Pancreas (tissue), 10 donors: ENCODE measurements at regions not wholly inside any gene's neighbourhood (a gene's known extent, or its start where the extent isn't known, plus 50 kb on each side); places are given as distances from the start of the nearest gene placed in this dataset.

ENCODE experiments used
- ATAC-seq, 4 donors: fragments of 200-7000 bp; cut with Tn5 transposase; one replicate each; pipeline versions ENCODE4 v1.8.0 to v1.9.1; 2020; ENCODE audit warnings: mild to moderate bottlenecking in 4 of 4, moderate library complexity in 4 of 4
- DNase-seq, 6 donors: peaks; one replicate each; pipeline ENCODE4 v3.0.0-alpha.2; 2020
- FAIRE-seq: peaks from 2 replicates; lab custom pipeline; 2012; peaks lifted over from hg19 to GRCh38; lab: Jason Lieb, UNC
- H3K27ac ChIP-seq, 4 donors: fragments of 200-600 bp; sonication (generic); 1 replicate in 3 of 4; 2 replicates in 1 of 4; pipeline versions ENCODE4 v1.5.0 to v1.8.0; 2020
- H3K27me3 ChIP-seq, 4 donors: fragments of 200-600 bp; one replicate each; pipeline ENCODE4 v1.8.0; 2021
- H3K36me3 ChIP-seq, 3 donors: fragments of 200-600 bp; sonication (generic) in 1 of 3; one replicate each; pipeline versions ENCODE4 v1.5.0 to v1.8.0; 2020 to 2021
- H3K4me1 ChIP-seq, 3 donors: fragments of 200-600 bp; one replicate each; pipeline ENCODE4 v1.8.0; 2021
- H3K4me3 ChIP-seq, 4 donors: fragments of 200-600 bp; sonication (generic) in 2 of 4; one replicate each; pipeline versions ENCODE4 v1.5.0 to v1.8.0; 2020 to 2021
- H3K9me3 ChIP-seq, 4 donors: fragments of 200-600 bp; one replicate each; pipeline ENCODE4 v1.8.0; 2021
- CTCF ChIP-seq, 4 donors: fragments of 200-600 bp; sonication (generic) in 3 of 4; IDR thresholded peaks; one replicate each; pipeline versions ENCODE4 v1.5.0 to v1.8.0; 2021; ENCODE audit warnings: antibody characterized with exemption in 4 of 4
- WGBS, 2 donors: extraction: QIAGEN DNeasy Blood & Tissue Kit; methylation state at CpG; one replicate each; pipeline ENCODE4 v1.1.7; 2013; 5-methylcytosine and 5-hydroxymethylcytosine counted together
- intact Hi-C, 3 donors: fragments of 100-400 bp; cut with DNase I; formaldehyde crosslinking; loops; one replicate each; pipeline versions ENCODE4 v1.11.1 to v1.14.2; 2022
- donor health status: healthy with polysubstance abuse.
- donor health status: DM: no; HTN: no; CAD: no; lungs with moderate emphysema.
- donor health status: DM: no; HTN: no; CAD: no.
- donor health status: control.
- donor health status: control.
- donor health status: Bipolar disorder and iron deficiency.
- donor health status: DM: yes; HTN: yes; CAD: no.
- donor health status: DM: no; HTN: no; CAD: no.
- donor health status: DM: no; HTN: no; CAD: no.
- donor health status: DM: yes; HTN: yes; CAD: no.

GRCh38 chr18:28712796-28713425 is 536.0 kb upstream of the CDH2 start:
- 52 to 69% methylated on average over 4 of the region's 4 CpGs for WGBS, 2 donors
- ATAC-seq (no peak), DNase-seq (no peak), FAIRE-seq (no peak)
- intact Hi-C loops: no loop called here
- no peak overlapping the region for H3K27ac ChIP-seq
- no peak overlapping the region for H3K4me3 ChIP-seq
- H3K27me3 ChIP-seq: no peaks in the 10 kb centered on the region
- H3K4me1 ChIP-seq: no peaks in the 10 kb centered on the region
- no peak for TF ChIP-seq CTCF (IDR thresholded peaks at IDR 0.05)
- H3K9me3 ChIP-seq: no peaks in the 10 kb centered on the region
- H3K36me3 ChIP-seq: no peaks in the 10 kb centered on the region

GRCh38 chr18:28712172-28712571 is 535.2 kb upstream of the CDH2 start:
- H3K36me3 ChIP-seq: no peaks in the 10 kb centered on the region
- 33 to 65% methylated on average over 1 of the region's 1 CpG for WGBS, 2 donors
- ATAC-seq: no peak

GRCh38 chr18:28711096-28711495 is 534.2 kb upstream of the CDH2 start:
- no peaks in the 10 kb centered on the region for H3K27me3 ChIP-seq
- no peak for TF ChIP-seq CTCF (IDR thresholded peaks at IDR 0.05)
- H3K4me3 ChIP-seq: no peak overlapping the region
- no peak overlapping the region for H3K27ac ChIP-seq
- no peaks in the 10 kb centered on the region for H3K36me3 ChIP-seq
- FAIRE-seq (no peak), DNase-seq (no peak), ATAC-seq (no peak)
- intact Hi-C loops: no loop called here
- WGBS, 2 donors: 51 to 65% methylated on average over 1 of the region's 1 CpG
- no peaks in the 10 kb centered on the region for H3K4me1 ChIP-seq
- no peaks in the 10 kb centered on the region for H3K9me3 ChIP-seq

More at GRCh38 chr18:28712172-28712571, 535.2 kb upstream of the CDH2 start:
- intact Hi-C loops: no loop called here
- no peaks in the 10 kb centered on the region for H3K27me3 ChIP-seq
- DNase-seq (no peak), FAIRE-seq (no peak)
- no peaks in the 10 kb centered on the region for H3K4me1 ChIP-seq
- H3K4me3 ChIP-seq: no peak overlapping the region
- no peak for TF ChIP-seq CTCF (IDR thresholded peaks at IDR 0.05)
- H3K9me3 ChIP-seq: no peaks in the 10 kb centered on the region
- no peak overlapping the region for H3K27ac ChIP-seq

- Histone ChIP-seq H3K27ac (no peak overlapping the region), H3K36me3 (no peaks in the 10 kb centered on the region), H3K4me1 (no peaks in the 10 kb centered on the region), H3K9me3 (no peaks in the 10 kb centered on the region), H3K27me3 (no peaks in the 10 kb centered on the region), H3K4me3 (no peak overlapping the region)
- DNase-seq (no peak), ATAC-seq (no peak), FAIRE-seq (no peak)
- TF ChIP-seq CTCF (IDR thresholded peaks at IDR 0.05): no peak
- WGBS, 2 donors: 56 to 71% methylated on average over 4 of the region's 4 CpGs
- intact Hi-C loops: no loop called here
These were observed 530.1 kb upstream of the CDH2 start for GRCh38 chr18:28707006-28707405.

GRCh38 chr18:28706397-28706796 is 529.5 kb upstream of the CDH2 start:
- no peak for DNase-seq
- 65 to 66% methylated on average over 4 of the region's 4 CpGs for WGBS, 2 donors
- intact Hi-C loops: no loop called here
- Histone ChIP-seq H3K9me3 (no peaks in the 10 kb centered on the region), H3K36me3 (no peaks in the 10 kb centered on the region), H3K4me1 (no peaks in the 10 kb centered on the region), H3K4me3 (no peak overlapping the region), H3K27ac (no peak overlapping the region), H3K27me3 (no peaks in the 10 kb centered on the region)
- no peak for TF ChIP-seq CTCF (IDR thresholded peaks at IDR 0.05)
- ATAC-seq: no peak
- FAIRE-seq: no peak
